ENCODE measurements at regions not wholly inside any gene's neighbourhood (a gene's known extent, or its start where the extent isn't known, plus 50 kb on each side); places are given as distances from the start of the nearest gene placed in this dataset.

DNA sequence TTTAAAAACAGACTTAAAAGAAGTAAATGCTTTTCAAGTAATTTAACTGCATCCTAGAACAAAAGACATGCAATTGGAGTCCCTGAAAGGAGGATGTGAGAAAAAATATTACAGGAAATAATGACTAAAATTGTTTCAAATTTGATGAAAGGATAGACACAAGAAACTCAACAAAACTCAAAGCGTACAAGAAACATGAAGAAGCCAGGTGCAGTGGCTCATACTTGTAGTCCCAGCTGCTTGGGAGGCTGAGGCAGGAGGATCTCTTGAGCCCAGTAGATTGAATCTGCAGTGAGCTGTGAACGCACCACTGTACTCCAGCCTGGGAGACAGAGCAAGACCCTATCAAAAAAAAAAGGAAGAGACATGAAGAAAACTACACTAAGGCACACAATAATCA, 118.1 kb upstream of the SLC39A10 start (continued):
- TF ChIP-seq, protein P1, sequence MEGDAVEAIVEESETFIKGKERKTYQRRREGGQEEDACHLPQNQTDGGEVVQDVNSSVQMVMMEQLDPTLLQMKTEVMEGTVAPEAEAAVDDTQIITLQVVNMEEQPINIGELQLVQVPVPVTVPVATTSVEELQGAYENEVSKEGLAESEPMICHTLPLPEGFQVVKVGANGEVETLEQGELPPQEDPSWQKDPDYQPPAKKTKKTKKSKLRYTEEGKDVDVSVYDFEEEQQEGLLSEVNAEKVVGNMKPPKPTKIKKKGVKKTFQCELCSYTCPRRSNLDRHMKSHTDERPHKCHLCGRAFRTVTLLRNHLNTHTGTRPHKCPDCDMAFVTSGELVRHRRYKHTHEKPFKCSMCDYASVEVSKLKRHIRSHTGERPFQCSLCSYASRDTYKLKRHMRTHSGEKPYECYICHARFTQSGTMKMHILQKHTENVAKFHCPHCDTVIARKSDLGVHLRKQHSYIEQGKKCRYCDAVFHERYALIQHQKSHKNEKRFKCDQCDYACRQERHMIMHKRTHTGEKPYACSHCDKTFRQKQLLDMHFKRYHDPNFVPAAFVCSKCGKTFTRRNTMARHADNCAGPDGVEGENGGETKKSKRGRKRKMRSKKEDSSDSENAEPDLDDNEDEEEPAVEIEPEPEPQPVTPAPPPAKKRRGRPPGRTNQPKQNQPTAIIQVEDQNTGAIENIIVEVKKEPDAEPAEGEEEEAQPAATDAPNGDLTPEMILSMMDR (IDR thresholded peaks at IDR 0.05; ENCODE audit: control extremely low read depth in 1 of 3, insufficient read depth in 1 of 3, low read depth in 1 of 3, low read length in 3 of 3) = no peak
- TF ChIP-seq, protein P2, sequence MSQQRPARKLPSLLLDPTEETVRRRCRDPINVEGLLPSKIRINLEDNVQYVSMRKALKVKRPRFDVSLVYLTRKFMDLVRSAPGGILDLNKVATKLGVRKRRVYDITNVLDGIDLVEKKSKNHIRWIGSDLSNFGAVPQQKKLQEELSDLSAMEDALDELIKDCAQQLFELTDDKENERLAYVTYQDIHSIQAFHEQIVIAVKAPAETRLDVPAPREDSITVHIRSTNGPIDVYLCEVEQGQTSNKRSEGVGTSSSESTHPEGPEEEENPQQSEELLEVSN (IDR thresholded peaks at IDR 0.05) = no peak
- TF ChIP-seq YY1 (IDR thresholded peaks at IDR 0.05; ENCODE audit: low read depth, low read length) = no peak
- TF ChIP-seq, protein P3, sequence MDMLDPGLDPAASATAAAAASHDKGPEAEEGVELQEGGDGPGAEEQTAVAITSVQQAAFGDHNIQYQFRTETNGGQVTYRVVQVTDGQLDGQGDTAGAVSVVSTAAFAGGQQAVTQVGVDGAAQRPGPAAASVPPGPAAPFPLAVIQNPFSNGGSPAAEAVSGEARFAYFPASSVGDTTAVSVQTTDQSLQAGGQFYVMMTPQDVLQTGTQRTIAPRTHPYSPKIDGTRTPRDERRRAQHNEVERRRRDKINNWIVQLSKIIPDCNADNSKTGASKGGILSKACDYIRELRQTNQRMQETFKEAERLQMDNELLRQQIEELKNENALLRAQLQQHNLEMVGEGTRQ (IDR thresholded peaks at IDR 0.05; ENCODE audit: low read length) = no peak
